CD4-positive, alpha-beta memory T cell (primary cell): ENCODE measurements at regions not wholly inside any gene's neighbourhood (a gene's known extent, or its start where the extent isn't known, plus 50 kb on each side); places are given as distances from the start of the nearest gene placed in this dataset.

ENCODE experiments used
- CTCF ChIA-PET: fragments of 350-600 bp; sonication (Branson Sonifier 250); formaldehyde crosslinking; loops from one replicate; lab custom pipeline; 2021; ENCODE audit warnings: inconsistent platforms; ENCODE audit not compliant: partially characterized antibody; lab: Charles Lee
- POLR2A ChIA-PET: fragments of 350-600 bp; sonication (Branson Sonifier 250); formaldehyde crosslinking; loops from one replicate; lab custom pipeline; 2021; ENCODE audit not compliant: partially characterized antibody; lab: Charles Lee
- DNase-seq, 5 donors: peaks; one replicate each; pipeline versions ENCODE4 v3.0.0 to v3.0.0-alpha.2; 2020 to 2022; ENCODE audit warnings: mixed read lengths in 1 of 5
- H3K27ac ChIP-seq: one replicate; pipeline ENCODE4 v1.7.0; 2013; ENCODE audit warnings: low read depth, low read length
- H3K27me3 ChIP-seq: 2 replicates; pipeline ENCODE4 v1.7.0; 2013; ENCODE audit warnings: mild to moderate bottlenecking, low read length, moderate library complexity; ENCODE audit not compliant: insufficient read depth
- H3K36me3 ChIP-seq: 2 replicates; pipeline ENCODE4 v1.7.0; 2013; ENCODE audit warnings: mild to moderate bottlenecking, low read length, moderate library complexity; ENCODE audit not compliant: insufficient read depth
- H3K4me1 ChIP-seq: 2 replicates; pipeline ENCODE4 v1.7.0; 2013; ENCODE audit warnings: mild to moderate bottlenecking, low read length, moderate library complexity; ENCODE audit not compliant: insufficient read depth
- H3K4me3 ChIP-seq, 2 donors: one replicate each; pipeline ENCODE4 v1.7.0; 2013; ENCODE audit warnings: low read length in 2 of 2, mild to moderate bottlenecking in 1 of 2
- H3K9me3 ChIP-seq, 2 donors: one replicate each; pipeline ENCODE4 v1.7.0; 2013; ENCODE audit warnings: low read length in 2 of 2, control low read depth in 1 of 2; ENCODE audit not compliant: control insufficient read depth in 1 of 2
- H3K27ac Mint-ChIP-seq, 7 donors: one replicate each; pipeline ENCODE4 v1.8.0; 2020 to 2021; ENCODE audit warnings: mixed read lengths in 7 of 7, mild to moderate bottlenecking in 6 of 7, inconsistent platforms in 3 of 7, moderate library complexity in 3 of 7
- H3K27me3 Mint-ChIP-seq, 2 donors: one replicate each; pipeline ENCODE4 v1.8.0; 2020 to 2021; ENCODE audit warnings: mixed read lengths in 2 of 2
- H3K36me3 Mint-ChIP-seq, 2 donors: one replicate each; pipeline ENCODE4 v1.8.0; 2020 to 2021; ENCODE audit warnings: mixed read lengths in 2 of 2, inconsistent platforms in 1 of 2, mild to moderate bottlenecking in 1 of 2
- H3K4me1 Mint-ChIP-seq, 4 donors: one replicate each; pipeline ENCODE4 v1.8.0; 2020 to 2021; ENCODE audit warnings: mixed read lengths in 4 of 4, mild to moderate bottlenecking in 1 of 4
- H3K4me3 Mint-ChIP-seq, 8 donors: one replicate each; pipeline ENCODE4 v1.8.0; 2020 to 2021; ENCODE audit warnings: mixed read lengths in 8 of 8, mild to moderate bottlenecking in 7 of 8, moderate library complexity in 6 of 8, inconsistent platforms in 3 of 8
- H3K9me3 Mint-ChIP-seq, 8 donors: one replicate each; pipeline ENCODE4 v1.8.0; 2020 to 2021; ENCODE audit warnings: mixed read lengths in 8 of 8, mild to moderate bottlenecking in 5 of 8, inconsistent platforms in 3 of 8, moderate library complexity in 1 of 8
- intact Hi-C: fragments of 100-400 bp; cut with micrococcal nuclease; formaldehyde crosslinking; loops from one replicate; pipeline ENCODE4 v1.15.1; 2023

DNA sequence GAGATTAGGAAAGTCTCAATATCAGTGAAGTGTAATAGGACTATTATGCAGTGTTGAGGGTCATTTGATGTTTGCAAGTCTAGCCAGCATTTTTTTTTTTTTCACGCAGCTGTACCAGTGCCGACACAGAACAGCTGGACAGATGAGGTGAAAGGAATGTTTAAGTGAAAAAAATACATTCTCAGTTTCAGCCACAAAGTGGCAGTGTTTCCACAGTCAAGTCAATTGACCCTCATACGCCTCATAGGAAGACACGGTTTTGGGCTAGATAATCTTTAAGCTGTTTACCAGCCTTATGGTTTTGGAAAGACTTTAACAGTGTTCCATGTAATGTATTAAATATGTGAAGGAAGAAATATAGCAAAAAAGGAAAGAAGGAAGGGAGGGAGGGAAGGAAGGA, 349.9 kb upstream of the ANO3 start:
- intact Hi-C loops, result no loop called here
- Histone ChIP-seq H3K27ac (no peak overlapping the region), H3K36me3 (no peaks in the 10 kb centered on the region), H3K9me3 (no peaks in the 10 kb centered on the region), H3K4me3 (no peak overlapping the region), H3K27me3 (no peaks in the 10 kb centered on the region), H3K4me1 (no peaks in the 10 kb centered on the region)
- DNase-seq, result no peak
- no peak overlapping the region for H3K27ac Mint-ChIP-seq
- no peaks in the 10 kb centered on the region for H3K4me1 Mint-ChIP-seq
- ChIA-PET POLR2A (no interaction called here), CTCF (no interaction called here)
- no peaks in the 10 kb centered on the region for H3K27me3 Mint-ChIP-seq
- H3K9me3 Mint-ChIP-seq, result peaks cover 0 to 21% (median 6%) of the 10 kb centered on the region in 8 donors
- no peak overlapping the region for H3K4me3 Mint-ChIP-seq
- H3K36me3 Mint-ChIP-seq, result no peaks in the 10 kb centered on the region

DNA sequence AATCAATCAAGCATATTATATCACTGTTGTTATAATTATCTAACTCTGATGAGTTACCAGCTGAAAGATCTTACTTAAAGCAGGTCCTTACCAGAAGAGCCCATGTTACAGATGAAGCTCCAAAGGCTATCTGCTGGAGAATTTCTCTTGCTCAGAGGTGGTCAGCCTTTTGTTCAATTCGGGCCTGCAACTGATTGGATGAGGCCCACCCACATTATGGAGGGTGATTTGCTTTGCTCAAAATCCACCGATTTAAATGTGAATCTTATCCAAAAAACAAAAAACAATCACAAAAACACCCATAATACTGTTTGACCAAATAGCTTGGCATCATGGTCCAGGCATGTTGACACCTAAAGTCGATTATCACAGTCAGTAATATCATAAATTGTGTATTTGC, 348.6 kb upstream of the ANO3 start:
- Histone ChIP-seq H3K4me3 (no peak overlapping the region), H3K4me1 (no peaks in the 10 kb centered on the region), H3K27me3 (no peaks in the 10 kb centered on the region), H3K9me3 (no peaks in the 10 kb centered on the region), H3K36me3 (no peaks in the 10 kb centered on the region), H3K27ac (no peak overlapping the region)
- no peak overlapping the region for H3K27ac Mint-ChIP-seq
- no peaks in the 10 kb centered on the region for H3K4me1 Mint-ChIP-seq
- DNase-seq, result no peak
- ChIA-PET CTCF (no interaction called here), POLR2A (no interaction called here)
- H3K4me3 Mint-ChIP-seq, result no peak overlapping the region
- H3K27me3 Mint-ChIP-seq, result no peaks in the 10 kb centered on the region
- intact Hi-C loops, result no loop called here
- H3K36me3 Mint-ChIP-seq, result no peaks in the 10 kb centered on the region
- H3K9me3 Mint-ChIP-seq, result peaks cover 0 to 21% (median 6%) of the 10 kb centered on the region in 8 donors

DNA sequence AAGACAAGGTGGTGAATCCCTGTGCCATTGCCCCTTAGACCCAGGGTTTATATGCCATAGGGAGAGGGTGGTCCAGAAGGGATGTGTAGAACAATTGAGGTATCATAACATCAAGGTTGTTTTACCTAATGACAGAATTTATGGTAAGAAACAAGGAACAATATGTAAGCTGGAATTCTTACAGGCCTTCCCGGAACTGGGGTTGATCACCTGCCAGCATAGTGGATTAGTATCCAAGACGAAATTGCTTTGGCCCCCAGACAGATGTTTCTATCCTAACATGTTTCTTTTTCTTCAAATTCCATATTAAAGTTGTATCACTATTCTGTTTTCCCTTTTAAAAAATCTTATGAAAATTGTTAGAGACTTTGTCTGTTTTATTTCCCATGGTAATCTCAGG, 343.8 kb upstream of the ANO3 start:
- Mint-ChIP-seq H3K36me3 (no peaks in the 10 kb centered on the region), H3K27ac (no peak overlapping the region), H3K4me1 (no peaks in the 10 kb centered on the region), H3K27me3 (no peaks in the 10 kb centered on the region), H3K4me3 (no peak overlapping the region), H3K9me3 (peaks cover 0 to 8% (median 3%) of the 10 kb centered on the region in 8 donors)
- DNase-seq, result no peak
- intact Hi-C loops, result no loop called here
- H3K9me3 ChIP-seq, result no peaks in the 10 kb centered on the region
- no peak overlapping the region for H3K27ac ChIP-seq
- H3K27me3 ChIP-seq, result no peaks in the 10 kb centered on the region
- ChIA-PET CTCF (no interaction called here), POLR2A (no interaction called here)
- no peak overlapping the region for H3K4me3 ChIP-seq
- H3K36me3 ChIP-seq, result no peaks in the 10 kb centered on the region
- no peaks in the 10 kb centered on the region for H3K4me1 ChIP-seq

DNA sequence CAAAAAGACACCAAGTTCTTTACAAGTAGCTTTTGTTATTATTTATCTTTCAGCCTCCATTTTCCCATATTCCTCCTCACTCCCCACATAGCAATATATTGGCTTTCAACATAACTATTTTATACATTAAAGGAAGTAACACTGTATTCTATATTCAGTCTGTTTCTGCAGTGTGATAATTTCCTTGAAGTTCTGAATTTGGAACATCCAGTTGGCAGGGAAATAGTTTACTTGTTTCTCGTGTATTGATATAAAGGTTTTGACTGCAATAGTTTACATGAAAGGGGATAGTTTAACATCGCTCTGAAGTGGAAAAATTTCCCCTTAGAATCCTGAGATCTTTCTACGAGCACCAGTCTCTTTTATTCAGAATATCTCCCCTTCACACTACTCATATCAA, 341.5 kb upstream of the ANO3 start:
- no peak overlapping the region for H3K4me3 ChIP-seq
- ChIA-PET POLR2A (no interaction called here), CTCF (no interaction called here)
- H3K27me3 Mint-ChIP-seq, result no peaks in the 10 kb centered on the region
- H3K36me3 Mint-ChIP-seq, result no peaks in the 10 kb centered on the region
- H3K27ac ChIP-seq, result no peak overlapping the region
- intact Hi-C loops, result no loop called here
- no peak for DNase-seq
- no peaks in the 10 kb centered on the region for H3K4me1 ChIP-seq
- H3K9me3 ChIP-seq, result no peaks in the 10 kb centered on the region
- H3K27ac Mint-ChIP-seq, result no peak overlapping the region
- peaks cover 0 to 12% (median 3%) of the 10 kb centered on the region in 8 donors for H3K9me3 Mint-ChIP-seq
- no peaks in the 10 kb centered on the region for H3K36me3 ChIP-seq
- no peaks in the 10 kb centered on the region for H3K4me1 Mint-ChIP-seq
- H3K27me3 ChIP-seq, result no peaks in the 10 kb centered on the region
- H3K4me3 Mint-ChIP-seq, result no peak overlapping the region

DNA sequence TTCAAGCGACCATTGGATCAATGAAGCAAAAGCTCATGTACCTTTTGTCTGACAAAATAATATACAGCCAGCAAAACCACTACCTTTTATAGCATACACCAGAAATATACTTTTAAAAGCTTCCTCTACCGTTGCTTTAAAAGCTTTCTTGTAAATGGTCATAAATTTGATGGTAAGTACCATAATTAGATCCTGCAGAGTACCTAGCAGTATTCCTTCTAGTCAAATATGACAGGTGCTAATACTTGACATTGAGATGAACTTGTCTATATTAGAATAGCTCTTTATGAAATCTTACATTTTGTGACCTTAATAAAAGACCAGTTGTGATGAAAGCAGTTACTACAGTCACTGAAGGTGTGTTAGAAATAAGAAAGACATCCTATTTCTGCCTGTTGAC, 340.5 kb upstream of the ANO3 start:
- H3K27ac ChIP-seq, result no peak overlapping the region
- no peak overlapping the region for H3K4me3 Mint-ChIP-seq

DNA sequence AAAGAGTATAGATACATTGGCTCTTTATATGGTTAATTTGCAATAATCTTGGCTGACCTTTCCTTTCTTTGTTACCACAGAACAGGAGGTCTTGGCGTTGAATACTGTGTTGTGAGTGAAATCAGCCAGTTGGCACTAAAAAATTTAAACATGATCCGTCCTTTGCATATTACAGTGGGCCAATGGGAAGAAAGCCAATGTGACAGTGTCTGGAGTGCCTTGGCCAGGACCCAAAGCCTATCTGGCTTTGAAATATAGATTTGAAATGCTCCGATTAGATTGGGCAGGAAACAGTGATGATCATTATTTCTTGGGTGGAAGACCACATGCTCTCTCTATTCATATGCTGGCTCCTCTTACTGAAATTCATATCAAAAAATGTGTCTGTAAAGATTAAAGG, 339.6 kb upstream of the ANO3 start:
- H3K4me1 Mint-ChIP-seq, result no peaks in the 10 kb centered on the region
- Histone ChIP-seq H3K4me1 (no peaks in the 10 kb centered on the region), H3K27me3 (no peaks in the 10 kb centered on the region), H3K4me3 (no peak overlapping the region), H3K27ac (no peak overlapping the region), H3K36me3 (no peaks in the 10 kb centered on the region), H3K9me3 (no peaks in the 10 kb centered on the region)
- no peaks in the 10 kb centered on the region for H3K36me3 Mint-ChIP-seq
- no peaks in the 10 kb centered on the region for H3K27me3 Mint-ChIP-seq
- no peak for DNase-seq
- peaks cover 0 to 9% (median 4%) of the 10 kb centered on the region in 8 donors for H3K9me3 Mint-ChIP-seq
- POLR2A ChIA-PET, result no interaction called here
- CTCF ChIA-PET, result no interaction called here
- no peak overlapping the region for H3K27ac Mint-ChIP-seq
- H3K4me3 Mint-ChIP-seq, result no peak overlapping the region
- intact Hi-C loops, result no loop called here

More for the DNA sequence above, 340.5 kb upstream of the ANO3 start:
- ChIA-PET CTCF (no interaction called here), POLR2A (no interaction called here)
- no peaks in the 10 kb centered on the region for H3K27me3 ChIP-seq
- no peaks in the 10 kb centered on the region for H3K4me1 ChIP-seq
- no peak for DNase-seq
- H3K36me3 ChIP-seq, result no peaks in the 10 kb centered on the region
- no peaks in the 10 kb centered on the region for H3K9me3 ChIP-seq
- Mint-ChIP-seq H3K27ac (no peak overlapping the region), H3K9me3 (peaks cover 0 to 8% (median 4%) of the 10 kb centered on the region in 8 donors), H3K36me3 (no peaks in the 10 kb centered on the region), H3K4me1 (no peaks in the 10 kb centered on the region), H3K27me3 (no peaks in the 10 kb centered on the region)
- intact Hi-C loops, result no loop called here
- no peak overlapping the region for H3K4me3 ChIP-seq

DNA sequence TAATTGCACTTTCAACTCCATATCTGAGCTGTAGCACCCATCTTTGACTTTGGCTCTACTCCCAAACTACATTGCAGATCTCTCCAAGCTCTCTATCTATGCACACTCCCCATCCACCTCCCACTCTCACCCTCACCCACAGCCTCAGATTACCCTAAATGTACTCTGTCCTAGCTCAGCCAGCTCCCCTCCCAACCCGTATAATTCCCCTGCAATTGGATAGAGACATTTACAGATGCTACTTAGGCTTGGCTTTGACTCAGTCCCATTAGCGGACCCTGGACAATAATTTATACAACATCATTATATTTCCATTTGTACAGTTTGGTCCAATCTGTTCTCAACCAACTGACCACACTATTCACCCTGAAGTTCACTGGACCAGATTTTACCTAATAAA, 338.9 kb upstream of the ANO3 start:
- Histone ChIP-seq H3K9me3 (no peaks in the 10 kb centered on the region), H3K36me3 (no peaks in the 10 kb centered on the region), H3K27ac (no peak overlapping the region), H3K4me3 (no peak overlapping the region), H3K27me3 (no peaks in the 10 kb centered on the region), H3K4me1 (no peaks in the 10 kb centered on the region)
- POLR2A ChIA-PET, result no interaction called here
- CTCF ChIA-PET, result no interaction called here
- H3K9me3 Mint-ChIP-seq, result peaks cover 0 to 9% (median 4%) of the 10 kb centered on the region in 8 donors
- DNase-seq, result no peak
- no peaks in the 10 kb centered on the region for H3K27me3 Mint-ChIP-seq
- H3K4me1 Mint-ChIP-seq, result no peaks in the 10 kb centered on the region
- H3K36me3 Mint-ChIP-seq, result no peaks in the 10 kb centered on the region
- intact Hi-C loops, result no loop called here
- no peak overlapping the region for H3K4me3 Mint-ChIP-seq
- H3K27ac Mint-ChIP-seq, result no peak overlapping the region

DNA sequence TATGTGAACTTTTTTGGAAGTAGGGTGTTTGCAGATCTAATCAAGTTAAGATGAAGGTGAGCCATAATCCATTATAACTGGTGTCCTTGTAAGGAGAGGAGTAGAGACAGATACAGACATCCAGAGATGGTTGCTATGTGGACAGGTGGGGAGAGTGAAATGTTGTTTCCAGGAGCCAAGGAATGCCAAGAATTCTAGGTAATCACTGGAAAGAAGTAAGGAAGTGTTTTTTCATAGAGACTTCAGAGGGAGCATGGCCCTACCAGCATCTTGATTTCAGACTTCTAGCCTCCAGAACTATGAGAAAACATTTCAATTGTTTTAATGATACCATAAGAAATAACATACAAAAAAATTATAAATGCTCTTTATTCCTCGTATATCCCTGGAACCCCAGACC, 320.5 kb upstream of the ANO3 start:
- ChIA-PET CTCF (no interaction called here), POLR2A (no interaction called here)
- H3K4me1 ChIP-seq, result no peaks in the 10 kb centered on the region
- intact Hi-C loops, result no loop called here
- H3K36me3 Mint-ChIP-seq, result no peaks in the 10 kb centered on the region
- no peak overlapping the region for H3K27ac Mint-ChIP-seq
- H3K27me3 Mint-ChIP-seq, result no peaks in the 10 kb centered on the region
- H3K27ac ChIP-seq, result no peak overlapping the region
- H3K9me3 Mint-ChIP-seq, result peaks cover 0 to 19% (median 5%) of the 10 kb centered on the region in 8 donors
- no peaks in the 10 kb centered on the region for H3K36me3 ChIP-seq
- H3K4me3 Mint-ChIP-seq, result no peak overlapping the region
- H3K4me1 Mint-ChIP-seq, result no peaks in the 10 kb centered on the region
- no peaks in the 10 kb centered on the region for H3K27me3 ChIP-seq
- H3K4me3 ChIP-seq, result no peak overlapping the region
- no peaks in the 10 kb centered on the region for H3K9me3 ChIP-seq
- no peak for DNase-seq
